Loucy (cell line): ENCODE measurements at regions not wholly inside any gene's neighbourhood (a gene's known extent, or its start where the extent isn't known, plus 50 kb on each side); places are given as distances from the start of the nearest gene placed in this dataset.

Experiments used
- H2AFZ ChIP-seq: fragments of 200-600 bp; sonication (generic); 2 replicates; pipeline ENCODE4 v1.6.0; 2016; ENCODE audit warnings: antibody characterized with exemption, mild to moderate bottlenecking, low read length, moderate library complexity
- H3F3A ChIP-seq: fragments of 200-600 bp; 2 replicates; pipeline ENCODE4 v1.6.0; 2016; ENCODE audit warnings: antibody characterized with exemption, low read depth, mild to moderate bottlenecking
- H3K27me3 ChIP-seq: fragments of 200-600 bp; sonication (generic); 2 replicates; pipeline ENCODE4 v1.6.1; 2014; ENCODE audit warnings: low read length, mild to moderate bottlenecking; ENCODE audit not compliant: insufficient read depth, poor library complexity, severe bottlenecking
- H3K36me3 ChIP-seq: fragments of 200-600 bp; sonication (generic); 2 replicates; pipeline ENCODE4 v1.6.1; 2016; ENCODE audit warnings: low read length; ENCODE audit not compliant: insufficient read depth
- H3K4me1 ChIP-seq: fragments of 200-600 bp; sonication (generic); 2 replicates; pipeline ENCODE4 v1.5.1; 2014; ENCODE audit warnings: low read length, mild to moderate bottlenecking; ENCODE audit not compliant: insufficient read depth, poor library complexity, severe bottlenecking
- H3K4me2 ChIP-seq: fragments of 200-600 bp; sonication (generic); 2 replicates; pipeline ENCODE4 v1.6.0; 2014; ENCODE audit warnings: antibody characterized with exemption, low read length, low read depth, mild to moderate bottlenecking; ENCODE audit not compliant: poor library complexity, severe bottlenecking
- H3K4me3 ChIP-seq: fragments of 200-600 bp; sonication (generic); 2 replicates; pipeline ENCODE4 v1.5.1; 2014; ENCODE audit warnings: low read length, mild to moderate bottlenecking, mixed read lengths; ENCODE audit not compliant: poor library complexity, severe bottlenecking
- H3K79me2 ChIP-seq: fragments of 200-600 bp; sonication (generic); 2 replicates; pipeline ENCODE4 v1.6.1; 2014; ENCODE audit warnings: low read length; ENCODE audit not compliant: insufficient read depth
- H3K9ac ChIP-seq: fragments of 200-600 bp; sonication (generic); 2 replicates; pipeline ENCODE4 v1.6.0; 2014; ENCODE audit warnings: mild to moderate bottlenecking, low read depth, low read length, moderate library complexity; ENCODE audit not compliant: poor library complexity, severe bottlenecking
- H3K9me2 ChIP-seq: fragments of 200-600 bp; sonication (generic); replicated peaks from 2 replicates; pipeline ENCODE4 v1.6.1; 2016; ENCODE audit warnings: low read depth, low read length, mixed read lengths
- H3K9me3 ChIP-seq: fragments of 200-600 bp; sonication (generic); 2 replicates; pipeline ENCODE4 v1.6.1; 2014; ENCODE audit warnings: mild to moderate bottlenecking, antibody characterized with exemption, low read length, low read depth; ENCODE audit not compliant: insufficient read depth
- H4K20me1 ChIP-seq: fragments of 200-600 bp; sonication (generic); 2 replicates; pipeline ENCODE4 v1.6.0; 2014; ENCODE audit warnings: antibody characterized with exemption, low read length, mild to moderate bottlenecking; ENCODE audit not compliant: insufficient read depth, poor library complexity, severe bottlenecking
- EZH2phosphoT487 ChIP-seq: fragments of 200-600 bp; IDR thresholded peaks from 2 replicates; pipeline ENCODE4 v1.6.1; 2018; ENCODE audit warnings: antibody characterized with exemption, mild to moderate bottlenecking, moderate library complexity, borderline replicate concordance
- TF ChIP-seq, protein P1 (sequence below): fragments of 200-600 bp; sonication (generic); conservative IDR thresholded peaks from 2 replicates; pipeline ENCODE4 v1.5.1; 2014; ENCODE audit warnings: mild to moderate bottlenecking, antibody characterized with exemption, low read length

GRCh38 chr6:141415896-141416295 lies 716.8 kb upstream of the GJE1 start:
- Histone ChIP-seq H3F3A (no peaks in the 10 kb centered on the region), H3K36me3 (no peaks in the 10 kb centered on the region), H3K4me3 (no peak overlapping the region), H3K9me2 (no peaks in the 10 kb centered on the region), H3K79me2 (no peaks in the 10 kb centered on the region), H3K9ac (no peak overlapping the region), H3K9me3 (no peaks in the 10 kb centered on the region), H3K27me3 (no peaks in the 10 kb centered on the region), H3K4me2 (no peak overlapping the region), H4K20me1 (no peaks in the 10 kb centered on the region), H2AFZ (no peak overlapping the region), H3K4me1 (no peaks in the 10 kb centered on the region)
- TF ChIP-seq EZH2phosphoT487: no peak
- TF ChIP-seq, protein P1, sequence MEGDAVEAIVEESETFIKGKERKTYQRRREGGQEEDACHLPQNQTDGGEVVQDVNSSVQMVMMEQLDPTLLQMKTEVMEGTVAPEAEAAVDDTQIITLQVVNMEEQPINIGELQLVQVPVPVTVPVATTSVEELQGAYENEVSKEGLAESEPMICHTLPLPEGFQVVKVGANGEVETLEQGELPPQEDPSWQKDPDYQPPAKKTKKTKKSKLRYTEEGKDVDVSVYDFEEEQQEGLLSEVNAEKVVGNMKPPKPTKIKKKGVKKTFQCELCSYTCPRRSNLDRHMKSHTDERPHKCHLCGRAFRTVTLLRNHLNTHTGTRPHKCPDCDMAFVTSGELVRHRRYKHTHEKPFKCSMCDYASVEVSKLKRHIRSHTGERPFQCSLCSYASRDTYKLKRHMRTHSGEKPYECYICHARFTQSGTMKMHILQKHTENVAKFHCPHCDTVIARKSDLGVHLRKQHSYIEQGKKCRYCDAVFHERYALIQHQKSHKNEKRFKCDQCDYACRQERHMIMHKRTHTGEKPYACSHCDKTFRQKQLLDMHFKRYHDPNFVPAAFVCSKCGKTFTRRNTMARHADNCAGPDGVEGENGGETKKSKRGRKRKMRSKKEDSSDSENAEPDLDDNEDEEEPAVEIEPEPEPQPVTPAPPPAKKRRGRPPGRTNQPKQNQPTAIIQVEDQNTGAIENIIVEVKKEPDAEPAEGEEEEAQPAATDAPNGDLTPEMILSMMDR: no peak

DNA sequence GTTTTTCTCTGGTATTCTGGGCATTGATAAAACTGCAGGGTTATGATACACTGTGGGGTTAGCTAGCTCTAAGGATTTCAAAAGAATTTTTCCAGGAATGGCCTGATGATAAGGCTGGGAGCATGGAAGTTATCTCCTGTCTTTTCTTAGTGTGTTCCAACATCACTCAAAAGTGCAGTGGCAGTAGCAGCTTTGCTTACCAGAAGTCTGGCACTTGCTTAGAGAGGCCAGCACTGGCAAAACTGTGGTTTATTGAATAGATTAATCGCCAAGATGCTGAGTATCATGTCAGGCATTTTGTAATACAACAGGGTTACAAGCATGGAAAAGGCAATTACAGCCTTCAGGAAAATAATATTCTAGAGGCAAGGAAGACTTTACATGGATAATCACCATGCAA lies 719.5 kb upstream of the GJE1 start:
- H3K4me2 ChIP-seq: no peak overlapping the region
- no peak overlapping the region for H3K4me3 ChIP-seq
- no peaks in the 10 kb centered on the region for H3K4me1 ChIP-seq
- H3K9me2 ChIP-seq: no peaks in the 10 kb centered on the region
- TF ChIP-seq, protein P1: no peak
- TF ChIP-seq EZH2phosphoT487: no peak
- H3F3A ChIP-seq: no peaks in the 10 kb centered on the region
- no peak overlapping the region for H2AFZ ChIP-seq
- no peak overlapping the region for H3K9ac ChIP-seq
- peaks cover 14% of the 10 kb centered on the region for H3K9me3 ChIP-seq
- no peaks in the 10 kb centered on the region for H4K20me1 ChIP-seq
- no peaks in the 10 kb centered on the region for H3K79me2 ChIP-seq
- no peaks in the 10 kb centered on the region for H3K36me3 ChIP-seq
- no peaks in the 10 kb centered on the region for H3K27me3 ChIP-seq

DNA sequence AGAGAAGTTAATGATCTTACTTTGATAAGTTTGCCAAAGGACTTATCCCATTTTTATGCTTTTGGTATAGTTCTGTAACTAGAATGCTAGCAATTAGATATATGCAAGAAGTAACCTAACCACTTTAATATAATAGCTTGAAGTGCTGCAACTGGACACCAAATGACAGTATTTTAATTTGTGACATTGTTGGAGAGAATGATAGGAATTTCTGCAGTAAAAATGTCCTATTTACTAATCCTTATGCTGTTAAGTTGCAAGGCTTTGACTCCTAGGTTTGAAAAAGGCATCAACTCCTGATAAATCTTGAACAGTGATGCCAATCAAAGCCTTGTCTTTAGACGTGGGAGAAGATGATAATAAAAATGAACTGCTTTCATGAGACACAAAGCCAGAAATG lies 726.0 kb upstream of the GJE1 start:
- no peak overlapping the region for H2AFZ ChIP-seq
- H3K79me2 ChIP-seq: no peaks in the 10 kb centered on the region
- no peaks in the 10 kb centered on the region for H4K20me1 ChIP-seq
- H3K27me3 ChIP-seq: no peaks in the 10 kb centered on the region
- peaks cover 18% of the 10 kb centered on the region for H3K9me3 ChIP-seq
- H3F3A ChIP-seq: no peaks in the 10 kb centered on the region
- no peak overlapping the region for H3K4me3 ChIP-seq
- TF ChIP-seq EZH2phosphoT487: no peak
- TF ChIP-seq, protein P1: no peak
- no peaks in the 10 kb centered on the region for H3K36me3 ChIP-seq
- peaks cover 14% of the 10 kb centered on the region for H3K4me1 ChIP-seq
- no peak overlapping the region for H3K9ac ChIP-seq
- H3K4me2 ChIP-seq: no peak overlapping the region
- no peaks in the 10 kb centered on the region for H3K9me2 ChIP-seq
